Erythroblast (primary cell): ENCODE measurements at regions not wholly inside any gene's neighbourhood (a gene's known extent, or its start where the extent isn't known, plus 50 kb on each side); places are given as distances from the start of the nearest gene placed in this dataset.

Source experiments
- GATA1 ChIP-seq: IDR thresholded peaks from 2 replicates; pipeline ENCODE4 v1.6.1; 2011; ENCODE audit warnings: low read depth, mild to moderate bottlenecking, control low read depth, low read length, moderate library complexity
- POLR2A ChIP-seq: IDR thresholded peaks from 2 replicates; pipeline ENCODE4 v1.6.1; 2011; ENCODE audit warnings: mild to moderate bottlenecking, low read length

DNA sequence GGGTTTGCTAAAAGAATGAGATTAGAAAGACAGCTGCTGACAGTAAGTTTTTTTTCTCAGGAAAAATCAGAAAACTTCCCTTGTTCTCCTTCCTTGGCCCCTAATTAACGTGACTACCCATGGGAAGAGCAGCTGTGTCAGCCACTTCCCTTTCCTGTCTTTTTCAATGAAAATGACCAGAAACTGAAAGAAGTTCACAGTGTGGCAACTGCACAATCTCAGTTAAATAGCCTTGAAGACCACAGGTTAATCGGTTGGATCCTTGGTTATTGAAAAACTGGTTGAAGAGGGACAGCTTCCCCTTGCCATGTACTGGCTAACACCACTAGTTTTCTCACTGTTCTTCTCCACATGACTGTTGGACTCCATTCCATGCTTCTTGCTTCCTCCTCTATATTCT, 148.8 kb upstream of the AGR3 start:
- TF ChIP-seq POLR2A (no peak), GATA1 (no peak)
